HG03460 (cell line): ENCODE measurements at regions not wholly inside any gene's neighbourhood (a gene's known extent, or its start where the extent isn't known, plus 50 kb on each side); places are given as distances from the start of the nearest gene placed in this dataset.

Experiments used
- ATAC-seq: cut with Tn5 transposase; IDR thresholded peaks from one replicate; pipeline ENCODE4 v1.9.1; 2021; ENCODE audit not compliant: unreplicated experiment

- no peak for ATAC-seq
Measured at GRCh38 chr10:105682911-105683310, 1041.8 kb downstream of the SORCS3 start.

DNA sequence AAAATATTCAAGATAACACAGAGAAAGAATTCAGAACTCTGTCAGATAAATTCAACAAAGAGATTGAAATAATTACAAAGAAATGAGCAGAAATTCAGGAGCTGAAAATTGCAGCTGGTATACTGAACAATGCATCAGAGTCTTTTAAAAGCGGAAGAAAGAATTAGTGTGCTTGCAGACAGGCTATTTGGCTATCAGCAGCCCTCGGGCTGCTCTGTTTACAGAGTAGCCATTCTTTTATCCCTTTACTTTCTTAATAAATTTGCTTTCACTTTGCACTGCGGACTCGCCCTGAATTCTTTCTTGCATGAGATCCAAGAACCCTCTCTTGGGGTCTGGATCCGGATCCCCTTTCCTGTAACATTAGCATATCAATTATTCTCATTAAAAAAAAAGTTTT is 1040.0 kb downstream of the SORCS3 start:
- ATAC-seq, result no peak

DNA sequence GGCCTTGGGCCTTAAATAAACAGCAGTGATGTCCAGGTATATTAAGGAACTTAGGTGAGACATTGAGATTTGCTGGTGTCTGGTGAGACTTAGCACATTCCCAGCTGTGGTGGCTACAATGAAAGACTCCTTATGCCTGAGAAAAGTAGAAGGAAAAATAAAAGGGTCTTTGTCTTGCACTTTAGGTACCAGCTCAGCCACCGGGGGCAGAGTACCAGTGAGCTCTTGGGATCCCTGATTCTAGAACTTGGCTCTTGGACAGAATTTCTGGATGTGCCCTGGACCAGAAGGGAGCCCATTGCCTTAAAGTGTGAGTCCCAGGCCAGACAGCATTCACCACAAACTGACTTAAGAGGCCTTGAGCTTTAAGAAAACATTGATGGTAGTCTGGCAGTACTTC is 1038.7 kb downstream of the SORCS3 start:
- no peak for ATAC-seq

GRCh38 chr10:105675333-105675732 is 1034.2 kb downstream of the SORCS3 start:
- ATAC-seq, result no peak

- no peak for ATAC-seq
Measured at GRCh38 chr10:105674448-105674847, 1033.4 kb downstream of the SORCS3 start.

- ATAC-seq, result no peak
Measured at GRCh38 chr10:105658696-105659095, 1017.6 kb downstream of the SORCS3 start.

- no peak for ATAC-seq
Measured at GRCh38 chr10:105656856-105657255, 1015.8 kb downstream of the SORCS3 start.

DNA sequence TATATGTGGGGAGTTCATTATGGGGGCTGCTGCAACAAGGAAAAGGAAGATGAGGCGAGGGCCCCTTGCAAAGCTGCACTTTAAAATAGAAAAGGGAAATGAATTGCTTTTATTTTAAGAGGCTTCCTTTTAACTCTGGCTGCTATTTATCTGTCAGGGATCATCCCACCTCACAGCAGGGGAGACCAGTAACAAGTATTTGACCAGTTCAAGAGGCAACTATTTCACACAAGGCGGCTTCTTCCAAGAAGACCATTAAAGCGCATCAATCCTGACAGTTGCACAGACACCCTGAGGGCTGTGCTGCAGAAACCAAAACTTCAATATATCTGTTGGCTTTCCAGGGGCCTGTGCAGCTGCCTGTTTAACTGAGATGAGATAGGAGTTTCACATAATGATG is 1009.2 kb downstream of the SORCS3 start:
- ATAC-seq, result no peak

DNA sequence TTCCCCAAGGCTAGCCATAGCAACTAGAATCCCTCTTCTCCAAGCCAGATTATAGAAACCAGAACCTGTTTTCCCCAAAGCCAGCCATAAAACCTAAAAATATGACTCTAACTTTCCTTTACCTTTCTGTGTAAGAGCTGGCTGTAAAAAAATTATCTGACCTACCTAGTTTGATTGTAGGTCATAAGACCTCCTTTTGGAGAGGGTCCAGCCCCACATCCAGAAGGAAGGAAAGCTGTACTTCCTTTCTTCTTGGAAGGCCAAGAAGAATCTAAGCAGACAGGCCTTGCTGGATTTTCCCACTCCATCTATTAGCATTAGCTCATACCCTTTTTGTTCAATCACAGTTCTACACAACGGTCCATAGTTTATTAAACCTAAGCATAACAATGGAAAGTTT is 1006.3 kb downstream of the SORCS3 start:
- no peak for ATAC-seq

DNA sequence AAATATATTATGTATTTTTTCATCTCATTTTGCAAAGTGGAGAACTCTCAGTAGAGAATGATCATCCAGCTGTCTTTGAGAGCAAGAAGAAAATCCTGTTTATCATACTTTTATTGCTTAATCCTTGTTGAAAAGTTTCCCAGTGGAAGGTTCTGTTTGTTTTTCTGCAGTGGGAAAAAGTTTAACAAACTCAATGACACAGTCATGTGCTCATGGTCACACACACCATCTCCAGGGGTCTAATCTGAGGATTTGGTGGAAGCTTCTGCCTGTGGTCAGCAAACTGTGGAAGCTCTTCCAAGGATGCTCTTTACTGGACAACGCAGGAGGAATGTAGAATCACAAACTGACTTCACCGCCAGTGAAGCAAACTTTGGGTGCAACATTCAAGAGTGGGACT is 1003.9 kb downstream of the SORCS3 start:
- ATAC-seq, result no peak

GRCh38 chr10:105644559-105644958 is 1003.5 kb downstream of the SORCS3 start:
- ATAC-seq, result no peak

DNA sequence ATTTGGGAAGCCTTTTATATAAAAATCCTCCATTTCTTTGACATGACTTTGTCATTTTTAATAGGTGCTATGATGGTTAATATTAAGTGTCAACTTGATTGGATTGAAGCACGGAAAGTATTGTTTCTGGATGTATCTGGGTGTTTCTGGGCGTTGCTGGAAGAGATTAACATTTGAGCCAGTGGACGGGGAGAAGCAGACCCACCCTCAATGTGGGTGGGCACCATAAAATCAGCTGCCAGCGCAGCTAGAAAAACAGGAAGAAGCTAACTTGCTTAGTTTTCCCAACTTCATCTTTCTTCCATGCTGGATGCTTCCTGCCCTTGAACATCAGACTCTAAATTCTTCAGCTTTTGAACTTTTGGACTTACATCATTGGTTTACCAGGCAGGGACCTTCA is 1003.0 kb downstream of the SORCS3 start:
- ATAC-seq, result no peak

GRCh38 chr10:105643660-105644059 is 1002.6 kb downstream of the SORCS3 start:
- ATAC-seq, result no peak

DNA sequence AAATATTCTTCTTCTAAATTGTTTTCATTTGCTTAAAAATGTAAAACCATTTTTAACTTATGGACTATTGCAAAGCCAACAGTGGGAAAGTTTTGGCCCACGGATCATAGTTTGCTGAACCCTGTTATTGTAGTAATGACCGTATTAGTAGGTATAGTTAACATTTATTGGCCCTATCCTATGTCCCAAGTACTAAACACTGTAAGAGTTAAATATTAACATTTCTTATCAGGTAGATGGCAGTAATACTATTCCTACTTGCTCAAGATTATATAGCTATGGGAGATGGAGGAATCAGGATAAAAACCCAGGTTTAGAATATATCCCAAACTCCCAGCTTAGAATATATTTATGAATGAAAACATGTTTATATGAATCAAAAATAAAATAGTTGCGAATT is 993.2 kb downstream of the SORCS3 start:
- ATAC-seq, result no peak

- no peak for ATAC-seq
Measured at GRCh38 chr10:105615715-105616365, 974.8 kb downstream of the SORCS3 start.

- no peak for ATAC-seq
Measured at GRCh38 chr10:105611244-105611798, 970.2 kb downstream of the SORCS3 start.

DNA sequence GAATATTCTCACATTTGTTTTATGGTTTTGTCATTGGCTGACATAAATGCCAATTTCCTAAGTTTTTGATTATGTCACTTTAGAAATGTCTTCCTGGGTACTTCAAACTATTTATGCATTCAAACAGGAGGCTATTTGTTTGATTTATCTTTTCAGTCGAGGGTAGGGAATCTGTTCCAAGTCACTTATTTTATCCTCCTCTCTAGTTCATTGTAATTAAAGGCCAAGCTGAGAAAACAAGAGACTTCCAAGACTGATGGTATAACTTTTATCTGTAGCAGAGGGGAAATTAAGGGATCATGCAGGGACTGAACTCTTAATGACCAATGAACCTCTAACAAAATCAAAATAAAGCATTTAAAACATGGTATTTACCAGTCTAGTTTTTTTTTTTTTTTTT is 968.4 kb downstream of the SORCS3 start:
- ATAC-seq, result no peak

DNA sequence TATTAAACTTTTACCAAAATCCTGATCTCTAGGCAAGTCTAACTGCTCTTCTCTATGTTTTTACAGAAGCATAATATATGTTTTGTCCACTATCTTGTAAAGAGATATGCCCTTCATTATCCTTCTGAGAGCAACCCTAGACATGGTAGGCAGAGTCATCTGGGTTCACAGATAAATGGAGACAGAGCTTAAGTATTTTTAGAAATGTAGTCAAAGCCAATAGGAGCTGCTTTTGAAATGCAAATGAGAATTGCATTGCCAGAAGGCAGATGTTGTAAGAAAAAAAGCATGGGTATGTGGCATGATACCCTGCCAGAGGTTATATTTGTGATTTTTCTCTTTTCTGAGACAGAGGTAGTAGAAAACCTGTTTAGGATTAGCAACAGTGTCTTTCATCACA is 964.8 kb downstream of the SORCS3 start:
- no peak for ATAC-seq

DNA sequence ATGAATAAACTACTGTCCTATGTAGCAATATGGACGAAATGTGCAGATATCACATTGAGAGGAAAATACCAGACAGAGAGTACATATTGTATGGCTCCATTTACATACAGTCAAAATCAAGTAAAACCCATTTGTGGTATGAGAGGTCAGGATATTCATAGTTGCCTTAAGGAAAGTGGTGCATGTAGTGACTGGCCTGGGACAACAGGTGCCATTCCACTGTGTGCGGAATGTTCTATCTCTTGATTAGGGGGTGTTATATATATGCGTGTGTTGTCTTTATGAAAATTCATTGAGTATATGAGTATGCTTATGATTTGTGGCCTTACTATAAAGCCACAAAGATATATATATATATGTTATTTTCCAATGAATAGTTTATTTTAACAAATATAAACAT is 964.0 kb downstream of the SORCS3 start:
- ATAC-seq, result no peak

DNA sequence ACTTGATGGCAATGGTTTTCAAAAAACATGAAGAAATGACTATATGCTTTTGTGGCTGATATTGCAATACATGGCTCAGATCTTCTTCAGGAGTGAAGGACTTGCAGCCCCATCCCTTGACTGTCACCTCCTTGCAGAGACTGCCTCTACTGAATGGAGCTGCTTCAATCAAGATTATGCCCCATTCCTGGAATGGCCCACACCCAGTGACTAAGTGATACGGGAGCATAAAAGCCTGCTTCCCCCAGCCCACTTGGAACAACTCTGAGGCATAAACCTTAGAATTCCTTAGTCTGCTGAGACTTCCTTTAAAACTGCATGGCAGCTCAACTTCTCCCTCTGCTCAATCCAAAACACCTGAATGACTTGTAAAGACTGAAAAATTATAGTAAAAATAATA is 957.1 kb downstream of the SORCS3 start:
- no peak for ATAC-seq

GRCh38 chr10:105597312-105597711 is 956.2 kb downstream of the SORCS3 start:
- ATAC-seq, result no peak

DNA sequence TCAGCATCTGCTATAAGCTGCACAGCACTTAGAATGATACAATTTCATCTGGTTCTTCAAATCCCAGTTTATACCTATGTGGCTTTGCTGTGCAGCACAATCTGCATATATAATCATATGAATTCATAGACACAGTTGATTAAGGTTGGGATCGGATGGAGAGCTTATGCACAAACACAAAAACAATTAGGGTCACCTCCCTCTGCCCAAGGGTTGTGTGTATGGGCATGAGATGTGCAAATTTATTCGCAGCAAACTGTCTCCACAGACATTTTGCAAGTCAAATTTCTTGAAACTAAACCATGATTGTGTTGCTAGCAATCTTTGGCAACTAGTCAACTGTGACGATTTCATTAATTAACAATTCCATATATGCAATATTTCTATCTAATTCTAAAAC is 955.7 kb downstream of the SORCS3 start:
- no peak for ATAC-seq

GRCh38 chr10:105594296-105594695 is 953.2 kb downstream of the SORCS3 start:
- no peak for ATAC-seq
